ENCODE measurements at regions not wholly inside any gene's neighbourhood (a gene's known extent, or its start where the extent isn't known, plus 50 kb on each side); places are given as distances from the start of the nearest gene placed in this dataset.

DNA sequence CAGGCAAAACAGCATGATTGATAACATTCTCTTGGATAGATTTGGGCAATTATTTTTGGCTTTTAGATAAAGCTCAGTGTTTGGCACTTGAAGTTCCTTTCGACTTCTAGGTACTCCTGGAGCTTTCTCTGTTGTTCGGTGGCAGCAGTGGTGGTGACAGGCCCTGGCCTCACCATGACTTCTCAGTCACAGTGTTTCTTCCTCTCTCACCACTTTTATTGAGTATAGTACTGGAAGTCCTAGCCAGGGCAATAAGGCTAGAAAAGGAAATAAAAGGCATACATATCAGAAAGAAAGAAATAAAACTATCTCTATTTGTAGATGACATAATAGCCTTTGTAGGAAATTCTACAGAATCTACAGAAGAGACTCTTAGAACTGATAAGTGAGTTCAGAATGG, 101.2 kb upstream of the SIRPG start:
- no peaks in the 10 kb centered on the region; a peak in 1 of 5 replicates for H3K27me3 ChIP-seq (ENCODE audit: control insufficient read depth in 1 of 2, insufficient read depth in 2 of 2, low read length in 2 of 2)
- H3K9ac ChIP-seq (ENCODE audit: insufficient read depth, low read depth, low read length): no peak overlapping the region
- H3K4me1 ChIP-seq (ENCODE audit: insufficient read depth, low read length): peaks cover 16% of the 10 kb centered on the region
- no peaks in the 10 kb centered on the region for H3K9me3 ChIP-seq (ENCODE audit: low read length)
- no peak overlapping the region for H3K4me3 ChIP-seq (replicated peaks in 1 of 3; ENCODE audit: insufficient read depth in 1 of 3, low read depth in 2 of 3, low read length in 3 of 3)
- H3K36me3 ChIP-seq (replicated peaks in 1 of 2; ENCODE audit: control insufficient read depth in 1 of 2, insufficient read depth in 2 of 2, low read length in 2 of 2): no peaks in the 10 kb centered on the region
- TF ChIP-seq NFIB (CRISPR knock-in tag; IDR thresholded peaks at IDR 0.05; ENCODE audit: borderline replicate concordance) (no peak), SP1 (IDR thresholded peaks at IDR 0.05) (no peak), SP1 (CRISPR knock-in tag; IDR thresholded peaks at IDR 0.05) (no peak), ZNF549 (CRISPR knock-in tag; IDR thresholded peaks at IDR 0.05) (no peak), THAP8 (CRISPR knock-in tag; IDR thresholded peaks at IDR 0.05; ENCODE audit: borderline replicate concordance) (no peak), ZNF234 (CRISPR knock-in tag; conservative IDR thresholded peaks at IDR 0.05) (no peak), NFIC (IDR thresholded peaks at IDR 0.05; ENCODE audit: low read length) (no peak), DPF2 (CRISPR knock-in tag; IDR thresholded peaks at IDR 0.05; ENCODE audit: borderline replicate concordance, low read depth) (no peak), ZFP1 (CRISPR knock-in tag; IDR thresholded peaks at IDR 0.05) (no peak), MAFF (IDR thresholded peaks at IDR 0.05; ENCODE audit: low read depth, low read length) (no peak), SCMH1 (CRISPR knock-in tag; IDR thresholded peaks at IDR 0.05; ENCODE audit: borderline replicate concordance) (no peak), ZNF253 (CRISPR knock-in tag; IDR thresholded peaks at IDR 0.05; ENCODE audit: borderline replicate concordance) (no peak), RBFOX2 (IDR thresholded peaks at IDR 0.05; ENCODE audit: low read depth, low read length) (no peak), ZBTB7A (CRISPR knock-in tag; IDR thresholded peaks at IDR 0.05) (no peak), GFI1 (CRISPR knock-in tag; IDR thresholded peaks at IDR 0.05; ENCODE audit: borderline replicate concordance) (no peak), NFE2L1 (CRISPR knock-in tag; IDR thresholded peaks at IDR 0.05; ENCODE audit: borderline replicate concordance) (no peak), ZNF275 (CRISPR knock-in tag; IDR thresholded peaks at IDR 0.05; ENCODE audit: borderline replicate concordance) (no peak), SALL2 (CRISPR knock-in tag; IDR thresholded peaks at IDR 0.05) (no peak), ZNF775 (CRISPR knock-in tag; IDR thresholded peaks at IDR 0.05; ENCODE audit: borderline replicate concordance) (no peak), IKZF1 (IDR thresholded peaks at IDR 0.05) (no peak)
- TF ChIP-seq, protein P1, sequence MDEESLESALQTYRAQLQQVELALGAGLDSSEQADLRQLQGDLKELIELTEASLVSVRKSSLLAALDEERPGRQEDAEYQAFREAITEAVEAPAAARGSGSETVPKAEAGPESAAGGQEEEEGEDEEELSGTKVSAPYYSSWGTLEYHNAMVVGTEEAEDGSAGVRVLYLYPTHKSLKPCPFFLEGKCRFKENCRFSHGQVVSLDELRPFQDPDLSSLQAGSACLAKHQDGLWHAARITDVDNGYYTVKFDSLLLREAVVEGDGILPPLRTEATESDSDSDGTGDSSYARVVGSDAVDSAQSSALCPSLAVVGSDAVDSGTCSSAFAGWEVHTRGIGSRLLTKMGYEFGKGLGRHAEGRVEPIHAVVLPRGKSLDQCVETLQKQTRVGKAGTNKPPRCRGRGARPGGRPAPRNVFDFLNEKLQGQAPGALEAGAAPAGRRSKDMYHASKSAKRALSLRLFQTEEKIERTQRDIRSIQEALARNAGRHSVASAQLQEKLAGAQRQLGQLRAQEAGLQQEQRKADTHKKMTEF (CRISPR knock-in tag; IDR thresholded peaks at IDR 0.05): no peak
- H3K27ac ChIP-seq (ENCODE audit: extremely low read length, insufficient read depth, low read length): no peak overlapping the region
- intact Hi-C loops (cut with micrococcal nuclease; ENCODE audit: unreplicated experiment) (no loop called here), in situ Hi-C loops (cut with HindIII; ENCODE audit: extremely low pct_ligation_motif_present, low pct_unique_long_range_greater_than_20kb) (no loop called here)
- 58% methylated on average over 2 of the region's 2 CpGs for WGBS (ENCODE audit: low lambda C conversion rate)
- no peak overlapping the region for H2AFZ ChIP-seq (ENCODE audit: low read length)
- H3K4me2 ChIP-seq (ENCODE audit: low read depth, low read length): no peak overlapping the region
- ATAC-seq (no peak), FAIRE-seq (no peak), DNase-seq (ENCODE audit: low spot score) (no peak)
- BruUV-seq (replicated peaks): no TSS peak
- ChIA-PET CTCF (ENCODE audit: low intra/inter-chr PET ratio, low total read pairs) (no interaction called here), POLR2A (no interaction called here)
- H3K79me2 ChIP-seq (ENCODE audit: insufficient read depth, low read length): no peaks in the 10 kb centered on the region
- no peaks in the 10 kb centered on the region for H4K20me1 ChIP-seq (ENCODE audit: insufficient read depth, low read length)

Measured in HepG2 (cell line).